ENCODE measurements at regions not wholly inside any gene's neighbourhood (a gene's known extent, or its start where the extent isn't known, plus 50 kb on each side); places are given as distances from the start of the nearest gene placed in this dataset.

DNA sequence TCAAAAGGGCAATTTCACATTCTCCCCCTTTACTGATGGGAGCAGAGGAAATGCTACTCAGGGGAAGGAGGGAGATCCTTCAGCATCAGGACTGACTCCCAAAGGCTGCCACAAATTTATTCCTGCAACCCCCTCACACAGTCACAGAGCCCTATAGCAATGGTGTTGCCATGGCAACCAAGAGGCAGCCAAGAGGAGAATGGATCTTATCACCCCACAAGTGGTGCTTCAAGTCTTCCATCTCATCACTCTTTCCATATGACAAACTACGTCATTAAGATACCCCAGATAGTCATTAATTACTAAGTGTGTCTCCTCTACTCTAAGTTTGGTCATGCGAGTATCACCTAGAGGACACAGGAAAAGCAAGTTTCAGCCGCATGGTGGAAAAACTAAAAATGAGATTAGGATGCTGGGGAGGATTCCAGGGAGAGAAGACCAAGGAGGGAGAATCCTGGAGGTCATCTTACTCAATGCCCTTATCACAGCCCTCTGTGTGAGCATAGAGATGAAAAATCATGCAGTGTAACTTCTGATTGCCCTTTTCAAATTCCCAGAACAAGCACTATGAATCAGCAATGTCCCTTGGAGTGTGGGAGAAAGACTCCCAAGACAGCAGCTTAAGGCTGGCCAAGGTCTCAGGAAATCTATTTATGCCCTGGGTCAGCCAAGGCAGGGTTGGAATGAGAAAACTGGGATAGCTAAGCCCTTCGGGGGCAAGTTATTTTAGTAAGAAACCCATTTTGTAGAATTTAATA, 885.7 kb upstream of the KLHL29 start:
- TF ChIP-seq, protein P1, sequence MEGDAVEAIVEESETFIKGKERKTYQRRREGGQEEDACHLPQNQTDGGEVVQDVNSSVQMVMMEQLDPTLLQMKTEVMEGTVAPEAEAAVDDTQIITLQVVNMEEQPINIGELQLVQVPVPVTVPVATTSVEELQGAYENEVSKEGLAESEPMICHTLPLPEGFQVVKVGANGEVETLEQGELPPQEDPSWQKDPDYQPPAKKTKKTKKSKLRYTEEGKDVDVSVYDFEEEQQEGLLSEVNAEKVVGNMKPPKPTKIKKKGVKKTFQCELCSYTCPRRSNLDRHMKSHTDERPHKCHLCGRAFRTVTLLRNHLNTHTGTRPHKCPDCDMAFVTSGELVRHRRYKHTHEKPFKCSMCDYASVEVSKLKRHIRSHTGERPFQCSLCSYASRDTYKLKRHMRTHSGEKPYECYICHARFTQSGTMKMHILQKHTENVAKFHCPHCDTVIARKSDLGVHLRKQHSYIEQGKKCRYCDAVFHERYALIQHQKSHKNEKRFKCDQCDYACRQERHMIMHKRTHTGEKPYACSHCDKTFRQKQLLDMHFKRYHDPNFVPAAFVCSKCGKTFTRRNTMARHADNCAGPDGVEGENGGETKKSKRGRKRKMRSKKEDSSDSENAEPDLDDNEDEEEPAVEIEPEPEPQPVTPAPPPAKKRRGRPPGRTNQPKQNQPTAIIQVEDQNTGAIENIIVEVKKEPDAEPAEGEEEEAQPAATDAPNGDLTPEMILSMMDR (conservative IDR thresholded peaks at IDR 0.05; ENCODE audit: low read depth, low read length): no peak
- TF ChIP-seq POLR2A (IDR thresholded peaks at IDR 0.05; ENCODE audit: low read depth, low read length) (no peak), BHLHE40 (IDR thresholded peaks at IDR 0.05; ENCODE audit: low read depth, low read length) (no peak), MAZ (IDR thresholded peaks at IDR 0.05; ENCODE audit: borderline replicate concordance, low read depth, low read length) (no peak), CEBPB (IDR thresholded peaks at IDR 0.05; ENCODE audit: low read depth, low read length) (no peak), RAD21 (IDR thresholded peaks at IDR 0.05; ENCODE audit: low read length) (no peak), RFX5 (IDR thresholded peaks at IDR 0.05; ENCODE audit: low read depth, low read length) (no peak), ELK1 (IDR thresholded peaks at IDR 0.05; ENCODE audit: borderline replicate concordance, low read depth, low read length) (no peak)
- TF ChIP-seq, protein P2, sequence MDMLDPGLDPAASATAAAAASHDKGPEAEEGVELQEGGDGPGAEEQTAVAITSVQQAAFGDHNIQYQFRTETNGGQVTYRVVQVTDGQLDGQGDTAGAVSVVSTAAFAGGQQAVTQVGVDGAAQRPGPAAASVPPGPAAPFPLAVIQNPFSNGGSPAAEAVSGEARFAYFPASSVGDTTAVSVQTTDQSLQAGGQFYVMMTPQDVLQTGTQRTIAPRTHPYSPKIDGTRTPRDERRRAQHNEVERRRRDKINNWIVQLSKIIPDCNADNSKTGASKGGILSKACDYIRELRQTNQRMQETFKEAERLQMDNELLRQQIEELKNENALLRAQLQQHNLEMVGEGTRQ (IDR thresholded peaks at IDR 0.05; ENCODE audit: low read depth, low read length): no peak

Measured in IMR-90 (cell line).